HCT116 (cell line): ENCODE measurements at regions not wholly inside any gene's neighbourhood (a gene's known extent, or its start where the extent isn't known, plus 50 kb on each side); places are given as distances from the start of the nearest gene placed in this dataset.

Experiments
- ATAC-seq: fragments of 200-7000 bp; cut with Tn5 transposase; 2 replicates; pipeline ENCODE4 v1.9.1; 2020; ENCODE audit warnings: mild to moderate bottlenecking, moderate library complexity
- BruUV-seq: library from RNA; stranded (reverse); fragments of 400-500 nt; replicated peaks from 2 replicates; lab custom pipeline; 2021; lab: Mats Ljungman, UMichigan
- CTCF ChIA-PET: fragments of 300-600 bp; sonication (Branson Sonifier 250); formaldehyde crosslinking; loops from one replicate; lab custom pipeline; 2021; ENCODE audit warnings: antibody characterized with exemption; lab: Charles Lee
- POLR2A ChIA-PET: fragments of 300-600, 350-600 bp; sonication (Branson Sonifier 250); formaldehyde crosslinking; loops from one replicate; lab custom pipeline; 2021; ENCODE audit warnings: antibody characterized with exemption; lab: Charles Lee
- RAD21 ChIA-PET, 2 experiments: fragments of 300-600 bp; sonication (Branson Sonifier 250); formaldehyde crosslinking; loops; one replicate each; lab custom pipeline; 2023; ENCODE audit warnings: low total read pairs in 2 of 2; ENCODE audit not compliant: uncharacterized antibody in 2 of 2, unreplicated experiment in 2 of 2, low non-redundant PET in 1 of 2; lab: Charles Lee
- DNase-seq: peaks from one replicate; pipeline ENCODE4 v3.0.0-alpha.2; 2010; ENCODE audit warnings: low read depth, low spot score
- H2AFZ ChIP-seq: fragments of 200-600 bp; shearing (Covaris generic), sonication (generic); 2 replicates; pipeline ENCODE4 v1.6.1; 2017; ENCODE audit warnings: low read depth, mixed run types, mixed read lengths, antibody characterized with exemption, low read length; ENCODE audit not compliant: poor library complexity, severe bottlenecking
- H3K27ac ChIP-seq: 2 replicates; pipeline ENCODE4 v1.5.1; 2012; ENCODE audit warnings: low read depth, low read length
- H3K27me3 ChIP-seq: fragments of 200-600 bp; sonication (generic); 2 replicates; pipeline ENCODE4 v1.6.1; 2016; ENCODE audit warnings: mixed run types, low read length, mixed read lengths; ENCODE audit not compliant: insufficient read depth
- H3K36me3 ChIP-seq, 2 experiments: fragments of 200-500 bp in 1 of 2; fragments of 200-600 bp in 1 of 2; sonication (Bioruptor generic) in 1 of 2; sonication (generic) in 1 of 2; 2 replicates each; pipeline versions ENCODE4 v1.5.1 to v1.6.1; 2014 to 2016; ENCODE audit warnings: low read length in 2 of 2, inconsistent platforms in 1 of 2, mixed read lengths in 1 of 2, mixed run types in 1 of 2; ENCODE audit not compliant: insufficient read depth in 2 of 2, control insufficient read depth in 1 of 2
- H3K4me1 ChIP-seq, 2 experiments: fragments of 200-600 bp in 1 of 2; sonication (generic) in 1 of 2; 2 replicates each; pipeline versions ENCODE4 v1.5.1 to v1.6.1; 2012 to 2017; ENCODE audit warnings: low read length in 2 of 2, inconsistent platforms in 1 of 2, mild to moderate bottlenecking in 1 of 2, mixed read lengths in 1 of 2, mixed run types in 1 of 2, moderate library complexity in 1 of 2; ENCODE audit not compliant: insufficient read depth in 2 of 2, control insufficient read depth in 1 of 2
- H3K4me2 ChIP-seq: fragments of 200-600 bp; sonication (generic); 2 replicates; pipeline ENCODE4 v1.6.1; 2017; ENCODE audit warnings: mixed run types, low read length, mixed read lengths
- H3K4me3 ChIP-seq, 2 experiments: fragments of 200-600 bp in 1 of 2; sonication (generic) in 1 of 2; replicated peaks in 1 of 2; 2 replicates each; pipeline ENCODE4 v1.5.1; 2011 to 2016; ENCODE audit warnings: low read length in 2 of 2, control low read depth in 1 of 2, low read depth in 1 of 2, mild to moderate bottlenecking in 1 of 2, mixed read lengths in 1 of 2, mixed run types in 1 of 2
- H3K79me2 ChIP-seq: fragments of 200-600 bp; sonication (generic); 2 replicates; pipeline ENCODE4 v1.6.1; 2017; ENCODE audit warnings: mild to moderate bottlenecking, mixed run types, low read length, moderate library complexity, mixed read lengths; ENCODE audit not compliant: insufficient read depth
- H3K9ac ChIP-seq: fragments of 200-600 bp; sonication (generic); 2 replicates; pipeline ENCODE4 v1.6.1; 2016; ENCODE audit warnings: low read length, mixed read lengths
- H3K9me2 ChIP-seq: fragments of 200-600 bp; sonication (generic), shearing (Covaris generic); 2 replicates; pipeline ENCODE4 v1.6.1; 2017; ENCODE audit warnings: mixed run types, mild to moderate bottlenecking, moderate library complexity; ENCODE audit not compliant: insufficient read depth
- H3K9me3 ChIP-seq, 2 experiments: fragments of 200-500 bp in 1 of 2; fragments of 200-600 bp in 1 of 2; sonication (Bioruptor generic) in 1 of 2; sonication (generic) in 1 of 2; 2 replicates each; pipeline ENCODE4 v1.6.1; 2014 to 2017; ENCODE audit warnings: low read length in 2 of 2, mixed read lengths in 2 of 2, inconsistent platforms in 1 of 2, low read depth in 1 of 2, mild to moderate bottlenecking in 1 of 2, mixed run types in 1 of 2, moderate library complexity in 1 of 2; ENCODE audit not compliant: control insufficient read depth in 1 of 2, insufficient read depth in 1 of 2
- H4K20me1 ChIP-seq: fragments of 200-600 bp; sonication (generic), shearing (Covaris generic); 2 replicates; pipeline ENCODE4 v1.6.1; 2017; ENCODE audit warnings: mixed run types, mild to moderate bottlenecking, moderate library complexity; ENCODE audit not compliant: insufficient read depth
- CBX3 ChIP-seq: IDR thresholded peaks from 2 replicates; pipeline ENCODE4 v1.6.1; 2012; ENCODE audit warnings: low read depth
- CEBPB ChIP-seq: IDR thresholded peaks from 2 replicates; pipeline ENCODE4 v1.6.1; 2012; ENCODE audit warnings: low read depth
- EGR1 ChIP-seq: IDR thresholded peaks from 2 replicates; pipeline ENCODE4 v1.6.1; 2012; ENCODE audit warnings: low read depth
- ELF1 ChIP-seq: IDR thresholded peaks from 2 replicates; pipeline ENCODE4 v1.6.1; 2012; ENCODE audit warnings: low read depth, borderline replicate concordance
- EZH2 ChIP-seq: fragments of 200-600 bp; sonication (generic); IDR thresholded peaks from 2 replicates; pipeline ENCODE4 v1.6.1; 2017; ENCODE audit warnings: antibody characterized with exemption, mixed run types
- EZH2phosphoT487 ChIP-seq: fragments of 200-600 bp; IDR thresholded peaks from 2 replicates; pipeline ENCODE4 v1.6.1; 2018; ENCODE audit warnings: antibody characterized with exemption, borderline replicate concordance
- FOSL1 ChIP-seq: IDR thresholded peaks from 2 replicates; pipeline ENCODE4 v1.6.1; 2012; ENCODE audit warnings: low read depth
- JUND ChIP-seq: IDR thresholded peaks from 2 replicates; pipeline ENCODE4 v1.6.1; 2012
- POLR2A ChIP-seq: IDR thresholded peaks from 2 replicates; pipeline ENCODE4 v1.7.0; 2011; ENCODE audit warnings: borderline replicate concordance; ENCODE audit not compliant: insufficient read depth, insufficient read length; ENCODE audit errors: extremely low read depth
- POLR2AphosphoS5 ChIP-seq: IDR thresholded peaks from 2 replicates; pipeline ENCODE4 v1.6.1; 2011; ENCODE audit warnings: mild to moderate bottlenecking, low read depth, low read length, moderate library complexity
- SIN3A ChIP-seq: IDR thresholded peaks from 2 replicates; pipeline ENCODE4 v1.6.1; 2012; ENCODE audit warnings: low read depth
- SRF ChIP-seq: IDR thresholded peaks from 2 replicates; pipeline ENCODE4 v1.6.1; 2012; ENCODE audit warnings: low read depth
- TCF7L2 ChIP-seq: IDR thresholded peaks from 2 replicates; pipeline ENCODE4 v1.7.0; 2011; ENCODE audit warnings: borderline replicate concordance, inconsistent platforms; ENCODE audit not compliant: insufficient read depth, insufficient read length; ENCODE audit errors: extremely low read depth
- YY1 ChIP-seq: IDR thresholded peaks from 2 replicates; pipeline ENCODE4 v1.6.1; 2011; ENCODE audit warnings: low read length, low read depth, moderate library complexity, mild to moderate bottlenecking; ENCODE audit not compliant: insufficient replicate concordance; ENCODE audit errors: extremely low read depth
- ZFX ChIP-seq: fragments of 450-650 bp; IDR thresholded peaks from 2 replicates; pipeline ENCODE4 v1.6.1; 2017
- ZNF274 ChIP-seq: fragments of 200-500 bp; sonication (Bioruptor generic); IDR thresholded peaks from 2 replicates; pipeline ENCODE4 v1.6.1; 2014; ENCODE audit warnings: mild to moderate bottlenecking, low read depth, low read length, inconsistent platforms
- intact Hi-C: fragments of 100-400 bp; cut with micrococcal nuclease; formaldehyde crosslinking; loops from 2 replicates; pipeline ENCODE4 v1.10.0; 2022
- TF ChIP-seq, protein P1 (sequence below), 3 experiments: fragments of 200-600 bp in 1 of 3; sonication (generic) in 1 of 3; IDR thresholded peaks in 2 of 3; conservative IDR thresholded peaks in 1 of 3; 2 replicates each; pipeline ENCODE4 v1.5.1; 2012 to 2017; ENCODE audit warnings: low read depth in 2 of 3, low read length in 2 of 3, antibody characterized with exemption in 1 of 3, borderline replicate concordance in 1 of 3, control low read depth in 1 of 3, mild to moderate bottlenecking in 1 of 3, mixed read lengths in 1 of 3, mixed run types in 1 of 3, moderate library complexity in 1 of 3; ENCODE audit not compliant: insufficient read depth in 1 of 3
- TF ChIP-seq, protein P2 (sequence below): IDR thresholded peaks from 2 replicates; pipeline ENCODE4 v1.6.1; 2012

DNA sequence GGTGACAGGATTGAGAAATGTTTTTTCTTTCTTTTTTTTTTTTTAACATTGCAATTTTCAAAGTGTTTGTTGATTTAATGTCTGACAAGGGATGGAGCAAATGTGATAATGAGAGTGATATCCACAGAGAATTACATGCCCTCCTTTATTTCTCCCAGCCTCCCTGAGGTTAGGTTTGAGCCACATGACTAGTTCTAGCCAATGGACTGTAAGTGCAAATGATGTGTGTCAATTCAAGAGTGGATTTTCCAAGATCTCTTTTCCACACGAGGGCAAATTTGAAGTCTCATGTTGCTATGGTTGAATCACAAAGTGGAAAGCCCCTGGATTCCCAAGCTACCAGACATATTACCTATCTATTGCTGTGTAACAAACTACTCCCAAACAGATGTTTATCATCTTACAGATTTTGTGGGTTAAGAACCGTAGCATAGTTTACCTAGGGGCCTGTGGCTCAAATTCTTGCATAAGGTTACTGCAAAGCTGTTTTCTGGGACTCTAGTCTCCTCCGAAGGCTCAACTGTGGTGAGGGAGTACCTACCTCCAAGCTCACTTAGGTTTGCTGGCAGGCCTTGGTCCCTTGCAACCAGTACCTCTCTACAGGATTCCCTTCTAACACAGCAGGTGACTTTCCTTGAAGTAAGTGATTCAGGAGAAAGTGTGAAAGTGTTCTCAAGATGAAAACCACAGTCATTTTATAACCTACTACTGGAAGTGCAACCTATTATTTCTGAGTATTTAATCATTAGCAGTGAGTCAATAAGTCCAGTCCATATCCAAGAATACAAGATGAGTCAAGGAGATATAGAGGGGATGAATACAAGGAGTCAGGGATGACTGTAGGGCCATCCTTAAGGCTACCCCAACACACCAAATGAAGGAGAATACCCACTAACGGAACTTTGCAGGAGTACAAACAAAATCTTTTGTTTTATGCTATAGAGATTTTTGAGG, 533.6 kb downstream of the PTPRC start (continued):
- TF ChIP-seq, protein P1, sequence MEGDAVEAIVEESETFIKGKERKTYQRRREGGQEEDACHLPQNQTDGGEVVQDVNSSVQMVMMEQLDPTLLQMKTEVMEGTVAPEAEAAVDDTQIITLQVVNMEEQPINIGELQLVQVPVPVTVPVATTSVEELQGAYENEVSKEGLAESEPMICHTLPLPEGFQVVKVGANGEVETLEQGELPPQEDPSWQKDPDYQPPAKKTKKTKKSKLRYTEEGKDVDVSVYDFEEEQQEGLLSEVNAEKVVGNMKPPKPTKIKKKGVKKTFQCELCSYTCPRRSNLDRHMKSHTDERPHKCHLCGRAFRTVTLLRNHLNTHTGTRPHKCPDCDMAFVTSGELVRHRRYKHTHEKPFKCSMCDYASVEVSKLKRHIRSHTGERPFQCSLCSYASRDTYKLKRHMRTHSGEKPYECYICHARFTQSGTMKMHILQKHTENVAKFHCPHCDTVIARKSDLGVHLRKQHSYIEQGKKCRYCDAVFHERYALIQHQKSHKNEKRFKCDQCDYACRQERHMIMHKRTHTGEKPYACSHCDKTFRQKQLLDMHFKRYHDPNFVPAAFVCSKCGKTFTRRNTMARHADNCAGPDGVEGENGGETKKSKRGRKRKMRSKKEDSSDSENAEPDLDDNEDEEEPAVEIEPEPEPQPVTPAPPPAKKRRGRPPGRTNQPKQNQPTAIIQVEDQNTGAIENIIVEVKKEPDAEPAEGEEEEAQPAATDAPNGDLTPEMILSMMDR (IDR thresholded peaks at IDR 0.05 in 2 of 3, conservative IDR thresholded peaks at IDR 0.05 in 1 of 3; ENCODE audit: borderline replicate concordance in 1 of 3, insufficient read depth in 1 of 3, low read depth in 2 of 3, low read length in 2 of 3), result no peak
- TF ChIP-seq YY1, result no peak
- no peak for TF ChIP-seq CBX3
- TF ChIP-seq, all 23 proteins: peak for 0

DNA sequence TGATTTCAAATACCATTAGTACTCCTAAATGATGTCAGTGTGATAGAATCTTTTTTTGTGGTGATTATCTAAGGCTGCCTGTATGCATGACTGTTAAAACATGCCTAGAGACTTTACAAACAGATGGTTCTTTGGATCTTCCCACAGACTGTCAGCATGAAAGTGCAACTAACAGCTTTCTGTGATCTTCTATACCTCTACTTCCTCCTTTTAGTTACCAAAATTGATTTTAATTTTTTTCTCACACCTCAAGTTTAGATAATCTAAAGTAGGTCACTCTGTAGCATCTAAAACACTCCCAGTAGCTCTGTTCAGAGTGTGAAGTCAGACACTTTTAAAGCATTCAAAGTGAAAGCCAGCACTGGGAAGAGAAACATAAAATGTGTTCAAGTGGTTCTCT, 534.5 kb downstream of the PTPRC start:
- Histone ChIP-seq H3K79me2 (no peaks in the 10 kb centered on the region), H3K9me3 (no peaks in the 10 kb centered on the region), H3K4me2 (no peak overlapping the region), H3K4me1 (no peaks in the 10 kb centered on the region), H3K9me2 (0 out of 2 replicates have a peak, but pooled peaks cover 3% of the 10 kb centered on the region), H4K20me1 (no peaks in the 10 kb centered on the region), H2AFZ (no peak overlapping the region), H3K27ac (no peak overlapping the region), H3K27me3 (no peaks in the 10 kb centered on the region), H3K4me3 (no peak overlapping the region), H3K36me3 (no peaks in the 10 kb centered on the region), H3K9ac (no peak overlapping the region)
- intact Hi-C loops, result no loop called here
- ChIA-PET RAD21 (no interaction called here), POLR2A (interaction anchor here (0.6 kb wide), 1 partner anchor 90 kb away, joined by 3 read pairs; no protein-coding TSS in a partner anchor), CTCF (no interaction called here)
- TF ChIP-seq SIN3A, result no peak
- TF ChIP-seq TCF7L2, result no peak
- TF ChIP-seq POLR2AphosphoS5, result no peak
- TF ChIP-seq, protein P2, sequence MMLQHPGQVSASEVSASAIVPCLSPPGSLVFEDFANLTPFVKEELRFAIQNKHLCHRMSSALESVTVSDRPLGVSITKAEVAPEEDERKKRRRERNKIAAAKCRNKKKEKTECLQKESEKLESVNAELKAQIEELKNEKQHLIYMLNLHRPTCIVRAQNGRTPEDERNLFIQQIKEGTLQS, result no peak
- TF ChIP-seq ZFX, result no peak
- TF ChIP-seq YY1, result no peak
- TF ChIP-seq, protein P1 (IDR thresholded peaks at IDR 0.05 in 2 of 3, conservative IDR thresholded peaks at IDR 0.05 in 1 of 3; ENCODE audit: borderline replicate concordance in 1 of 3, insufficient read depth in 1 of 3, low read depth in 2 of 3, low read length in 2 of 3), result no peak
- TF ChIP-seq SRF, result no peak
- TF ChIP-seq ZNF274, result no peak
- TF ChIP-seq JUND, result no peak
- TF ChIP-seq ELF1, result no peak
- TF ChIP-seq EZH2phosphoT487, result no peak
- no peak for TF ChIP-seq CEBPB
- no peak for TF ChIP-seq FOSL1
- no peak for TF ChIP-seq POLR2A
- no peak for TF ChIP-seq CBX3
- TF ChIP-seq EGR1, result no peak
- TF ChIP-seq EZH2, result no peak
- no TSS peak for BruUV-seq
- DNase-seq, result no peak
- ATAC-seq, result no peak
